LNCaP clone FGC (cell line): ENCODE measurements at regions not wholly inside any gene's neighbourhood (a gene's known extent, or its start where the extent isn't known, plus 50 kb on each side); places are given as distances from the start of the nearest gene placed in this dataset.
A peak's percentile ranks its signal among the peaks of the same experiment; 100 is the strongest.

Experiments used
- DNase-seq: peaks from one replicate; pipeline ENCODE4 v3.0.0-alpha.2; 2011; ENCODE audit warnings: low read depth
- H3K4me3 ChIP-seq: 2 replicates; pipeline ENCODE4 v1.5.1; 2011; ENCODE audit warnings: mild to moderate bottlenecking, low read depth, low read length, control low read depth
- CTCF ChIP-seq: IDR thresholded peaks from 2 replicates; pipeline ENCODE4 v1.5.1; 2012; ENCODE audit warnings: mild to moderate bottlenecking; ENCODE audit not compliant: control insufficient read depth, insufficient read depth; ENCODE audit errors: extremely low read depth

- no peak for TF ChIP-seq CTCF
- no peak for DNase-seq
- no peak overlapping the region for H3K4me3 ChIP-seq
Measured at GRCh38 chr6:17002123-17002522, 99.7 kb upstream of the STMND1 start.

- no peak for DNase-seq
- H3K4me3 ChIP-seq, result no peak overlapping the region
Measured at GRCh38 chr6:17001188-17001587, 100.7 kb upstream of the STMND1 start.

GRCh38 chr6:16999491-17000436, 102.1 kb upstream of the STMND1 start:
- DNase-seq, result peak; percentile 81
- TF ChIP-seq CTCF, result no peak
- H3K4me3 ChIP-seq, result no peak overlapping the region

More at GRCh38 chr6:17001188-17001587, 100.7 kb upstream of the STMND1 start:
- 0 out of 2 replicates have a peak, but pooled peaks have one; percentile 27 for TF ChIP-seq CTCF

GRCh38 chr6:16998461-16998860, 103.4 kb upstream of the STMND1 start:
- H3K4me3 ChIP-seq, result no peak overlapping the region
- no peak for TF ChIP-seq CTCF
- DNase-seq, result no peak

GRCh38 chr6:16995511-16996250, 106.2 kb upstream of the STMND1 start:
- no peak for DNase-seq
- no peak overlapping the region for H3K4me3 ChIP-seq
- TF ChIP-seq CTCF, result no peak

GRCh38 chr6:16993396-16993795, 108.5 kb upstream of the STMND1 start:
- no peak overlapping the region for H3K4me3 ChIP-seq
- DNase-seq, result no peak
- no peak for TF ChIP-seq CTCF
